Right lobe of liver (tissue), 4 donors: ENCODE measurements at regions not wholly inside any gene's neighbourhood (a gene's known extent, or its start where the extent isn't known, plus 50 kb on each side); places are given as distances from the start of the nearest gene placed in this dataset.

Experiments used
- CTCF ChIP-seq, 4 donors: fragments of 200-600 bp in 3 of 4; fragments of 450-650 bp in 1 of 4; IDR thresholded peaks; one replicate each; pipeline versions ENCODE4 v1.5.1 to v1.8.0; 2016 to 2022; ENCODE audit warnings: antibody characterized with exemption in 4 of 4, mild to moderate bottlenecking in 2 of 4
- POLR2A ChIP-seq: fragments of 450-650 bp; IDR thresholded peaks from one replicate; pipeline ENCODE4 v1.6.1; 2017; ENCODE audit warnings: antibody characterized with exemption, mild to moderate bottlenecking
- donor health status: DM: no; HTN: no; CAD: no.
- donor health status: DM: no; HTN: no; CAD: no.
- donor health status: DM: no; HTN: yes; CAD: no.

- no peak for TF ChIP-seq CTCF (IDR thresholded peaks at IDR 0.05)
- TF ChIP-seq POLR2A: no peak
Observed at GRCh38 chr7:45434167-45434784, 139.9 kb upstream of the ADCY1 start.
